WI38 (cell line): ENCODE measurements at regions not wholly inside any gene's neighbourhood (a gene's known extent, or its start where the extent isn't known, plus 50 kb on each side); places are given as distances from the start of the nearest gene placed in this dataset.

Experiments used
- H3K4me3 ChIP-seq: 2 replicates; pipeline ENCODE4 v1.5.1; 2011; ENCODE audit warnings: low read depth, mild to moderate bottlenecking, control low read depth, low read length
- TF ChIP-seq, protein P1 (sequence below): IDR thresholded peaks from 2 replicates; pipeline ENCODE4 v1.5.1; 2012; ENCODE audit warnings: low read depth, mild to moderate bottlenecking, control low read depth, low read length

DNA sequence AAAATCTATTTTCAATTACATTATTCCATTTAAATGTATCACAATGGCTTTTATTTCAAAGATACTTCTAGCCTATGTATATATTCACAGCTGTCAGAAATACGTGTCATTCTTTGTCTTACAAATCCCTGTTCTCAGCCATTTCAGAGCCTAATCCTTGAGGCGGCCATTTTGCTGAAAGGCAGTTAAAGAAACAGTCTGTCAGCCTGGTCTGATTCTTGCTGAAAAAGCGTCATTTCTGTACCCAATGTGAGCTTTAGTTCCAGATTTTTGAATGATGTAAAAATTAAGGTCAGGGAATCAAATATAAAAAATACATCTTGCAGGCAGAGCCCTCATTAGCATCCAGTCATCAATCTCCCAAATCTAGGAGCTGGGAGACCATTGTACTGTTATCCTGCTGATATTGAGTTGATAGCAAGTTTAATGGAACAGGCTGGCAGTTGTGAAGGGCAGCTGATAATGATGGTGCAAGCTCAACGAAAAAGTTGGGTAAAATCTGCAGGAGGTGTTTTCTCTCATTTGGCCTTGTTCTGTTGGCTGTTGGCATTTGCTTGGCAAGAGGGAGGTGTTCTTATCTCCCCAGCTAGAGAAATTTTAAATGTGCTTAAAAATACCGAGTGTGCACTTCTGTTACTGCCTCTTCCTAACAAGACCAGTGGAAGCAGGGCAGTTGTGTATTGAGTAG, 314.8 kb downstream of the SOX4 start:
- TF ChIP-seq, protein P1, sequence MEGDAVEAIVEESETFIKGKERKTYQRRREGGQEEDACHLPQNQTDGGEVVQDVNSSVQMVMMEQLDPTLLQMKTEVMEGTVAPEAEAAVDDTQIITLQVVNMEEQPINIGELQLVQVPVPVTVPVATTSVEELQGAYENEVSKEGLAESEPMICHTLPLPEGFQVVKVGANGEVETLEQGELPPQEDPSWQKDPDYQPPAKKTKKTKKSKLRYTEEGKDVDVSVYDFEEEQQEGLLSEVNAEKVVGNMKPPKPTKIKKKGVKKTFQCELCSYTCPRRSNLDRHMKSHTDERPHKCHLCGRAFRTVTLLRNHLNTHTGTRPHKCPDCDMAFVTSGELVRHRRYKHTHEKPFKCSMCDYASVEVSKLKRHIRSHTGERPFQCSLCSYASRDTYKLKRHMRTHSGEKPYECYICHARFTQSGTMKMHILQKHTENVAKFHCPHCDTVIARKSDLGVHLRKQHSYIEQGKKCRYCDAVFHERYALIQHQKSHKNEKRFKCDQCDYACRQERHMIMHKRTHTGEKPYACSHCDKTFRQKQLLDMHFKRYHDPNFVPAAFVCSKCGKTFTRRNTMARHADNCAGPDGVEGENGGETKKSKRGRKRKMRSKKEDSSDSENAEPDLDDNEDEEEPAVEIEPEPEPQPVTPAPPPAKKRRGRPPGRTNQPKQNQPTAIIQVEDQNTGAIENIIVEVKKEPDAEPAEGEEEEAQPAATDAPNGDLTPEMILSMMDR, result no peak

DNA sequence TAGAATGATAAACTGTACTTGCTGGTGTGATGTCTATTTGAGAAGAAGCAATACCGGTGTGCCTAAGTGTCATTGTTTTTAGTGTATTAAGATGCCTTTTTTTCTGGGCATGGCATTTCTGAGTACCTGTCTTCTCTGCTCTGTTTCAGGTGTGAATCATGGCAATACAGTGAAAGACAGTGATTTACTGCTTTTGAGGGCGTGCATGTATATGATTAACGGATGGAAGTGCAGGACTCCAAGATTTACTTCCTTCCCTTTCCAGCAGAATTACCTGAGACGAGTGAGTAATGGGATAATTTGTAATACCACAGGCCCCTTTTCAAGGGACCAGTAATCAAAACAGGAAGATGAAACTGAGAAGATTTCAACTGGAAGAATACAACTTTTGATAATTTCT, 315.8 kb downstream of the SOX4 start:
- TF ChIP-seq, protein P1, result no peak
- H3K4me3 ChIP-seq, result no peak overlapping the region

More for the DNA sequence above, 314.8 kb downstream of the SOX4 start:
- no peak overlapping the region for H3K4me3 ChIP-seq

DNA sequence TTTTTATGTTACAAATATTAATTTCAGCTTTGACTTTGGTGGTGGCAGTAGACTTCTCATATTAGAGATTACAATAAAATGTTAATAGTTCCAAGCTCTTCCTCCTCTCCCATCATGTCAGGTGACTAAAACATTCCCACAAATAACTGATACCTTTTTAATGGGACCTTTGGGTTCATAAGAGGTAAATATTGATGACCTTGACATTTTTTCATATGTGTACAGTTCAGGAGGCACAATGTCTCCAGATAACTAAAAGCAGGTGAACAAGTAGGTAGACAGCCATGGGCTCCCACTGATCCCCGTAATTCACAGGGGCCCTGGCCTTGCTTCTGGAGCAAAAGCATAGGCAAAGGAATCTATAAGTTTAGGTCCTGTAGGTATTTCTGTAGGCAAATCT, 317.7 kb downstream of the SOX4 start:
- TF ChIP-seq, protein P1, result no peak
- H3K4me3 ChIP-seq, result no peak overlapping the region

DNA sequence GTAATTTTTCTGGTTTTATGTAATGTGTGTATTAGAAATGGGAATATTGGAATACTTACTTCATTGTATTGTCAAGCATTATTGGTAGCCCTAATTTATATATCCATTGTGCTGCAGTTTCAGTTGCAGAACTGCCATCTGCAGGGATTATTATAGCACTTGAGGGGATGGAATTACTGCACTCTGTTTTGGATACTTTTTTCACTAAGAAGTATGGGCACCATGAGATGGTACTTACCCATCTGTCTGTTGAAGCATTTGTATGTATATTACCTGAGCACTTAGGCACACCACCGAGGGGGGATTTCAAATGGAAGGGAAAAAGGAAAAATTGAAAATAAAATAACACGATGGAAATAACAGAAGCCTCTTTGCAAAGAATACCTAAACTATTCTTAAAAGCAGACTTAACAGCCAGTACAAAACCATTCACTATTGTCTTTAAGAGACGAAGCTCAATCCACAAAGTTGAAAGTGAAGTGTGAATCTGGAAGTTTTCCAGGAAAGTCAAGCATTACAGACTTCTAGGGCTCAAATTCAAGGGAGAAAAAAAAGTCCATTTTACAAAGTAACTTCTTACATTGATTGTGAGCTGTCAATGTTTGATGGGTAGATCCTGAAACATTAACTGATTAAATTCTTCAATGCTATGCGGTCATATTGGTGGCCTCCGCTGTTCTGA, 318.7 kb downstream of the SOX4 start:
- TF ChIP-seq, protein P1, result no peak
- no peak overlapping the region for H3K4me3 ChIP-seq

DNA sequence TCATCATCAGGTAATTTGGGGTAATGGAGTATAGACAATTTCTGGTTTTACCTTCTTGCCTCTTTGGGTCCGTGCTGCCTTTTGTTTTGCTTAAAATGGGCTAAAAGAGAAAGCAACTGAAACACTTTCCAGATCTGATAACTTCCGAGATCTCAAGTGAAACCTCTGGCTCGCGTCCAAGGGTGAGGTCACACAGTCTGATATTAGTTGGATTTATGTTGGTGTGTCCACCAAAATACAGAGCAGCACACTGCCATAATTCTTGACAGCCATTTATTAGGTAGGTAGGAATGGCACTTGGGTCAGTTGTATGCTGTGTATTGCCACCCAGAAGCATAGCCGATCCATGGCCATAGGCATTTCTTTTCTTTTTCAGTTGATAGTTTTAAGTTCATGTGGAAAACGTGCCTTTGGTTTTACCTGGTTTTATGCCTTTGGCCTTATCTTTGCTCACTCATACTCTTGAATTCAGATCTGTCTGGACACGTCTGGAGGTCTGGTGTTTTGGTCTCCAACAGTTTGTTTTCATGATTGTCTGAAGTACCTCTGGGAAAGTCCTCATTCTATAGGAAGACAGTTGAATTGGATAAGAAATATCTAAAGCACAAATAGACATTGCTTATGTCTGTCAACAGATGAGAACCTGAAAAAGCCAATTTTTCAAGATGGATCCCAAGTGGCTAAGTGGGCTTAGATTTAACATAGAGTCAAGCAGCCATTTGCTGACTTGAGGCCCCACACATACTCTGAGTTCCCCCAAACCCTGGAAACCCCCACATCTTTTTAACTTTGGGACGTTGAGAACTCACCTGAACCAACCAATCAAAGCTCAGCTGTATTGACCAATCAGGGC, 320.8 kb downstream of the SOX4 start:
- TF ChIP-seq, protein P1, result no peak
- H3K4me3 ChIP-seq, result no peak overlapping the region

DNA sequence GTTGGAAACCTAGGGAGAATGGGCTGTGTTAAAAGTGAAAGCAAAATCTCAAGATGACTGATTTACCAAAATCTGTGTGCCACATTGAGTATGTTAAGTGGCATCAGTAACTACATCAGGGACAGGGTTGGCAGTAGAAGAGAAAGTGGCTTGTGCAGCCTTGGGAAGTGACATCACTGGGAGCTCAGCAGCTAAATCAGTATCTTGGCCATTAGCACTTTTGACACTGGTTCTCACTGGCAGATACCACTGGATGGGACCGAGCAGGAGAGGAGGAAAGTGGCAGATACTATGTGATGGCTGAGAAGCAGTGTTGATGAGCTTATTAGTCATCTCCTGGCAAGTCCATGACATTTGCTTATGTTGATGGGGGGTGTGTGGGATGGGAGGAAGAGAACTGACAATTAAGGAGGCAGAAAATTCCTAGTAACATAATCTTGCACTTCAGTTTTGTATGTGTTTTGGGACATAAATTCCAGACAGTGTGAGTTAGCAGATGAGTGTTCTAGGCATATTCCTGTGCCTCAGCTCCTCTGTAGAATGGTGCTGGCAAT, 322.2 kb downstream of the SOX4 start:
- H3K4me3 ChIP-seq, result peak overlapping the region; percentile 44

More for the DNA sequence above, 322.2 kb downstream of the SOX4 start:
- TF ChIP-seq, protein P1, result no peak
